Endothelial cell (in vitro differentiated cells): ENCODE measurements at regions not wholly inside any gene's neighbourhood (a gene's known extent, or its start where the extent isn't known, plus 50 kb on each side); places are given as distances from the start of the nearest gene placed in this dataset.

Experiments
- DNase-seq: peaks from one replicate; pipeline ENCODE4 v3.0.0; 2021; ENCODE audit warnings: low spot score
- H3K27ac Mint-ChIP-seq: one replicate; pipeline ENCODE4 v1.8.0; 2021; ENCODE audit warnings: mixed read lengths, inconsistent platforms; ENCODE audit not compliant: unreplicated experiment
- H3K27me3 Mint-ChIP-seq: one replicate; pipeline ENCODE4 v1.8.0; 2021; ENCODE audit warnings: mild to moderate bottlenecking, moderate library complexity, mixed read lengths, inconsistent platforms; ENCODE audit not compliant: unreplicated experiment
- H3K36me3 Mint-ChIP-seq: one replicate; pipeline ENCODE4 v1.8.0; 2021; ENCODE audit warnings: mild to moderate bottlenecking, low read depth, mixed read lengths, inconsistent platforms; ENCODE audit not compliant: unreplicated experiment
- H3K4me1 Mint-ChIP-seq: one replicate; pipeline ENCODE4 v1.8.0; 2021; ENCODE audit warnings: mild to moderate bottlenecking, mixed read lengths, inconsistent platforms; ENCODE audit not compliant: unreplicated experiment
- H3K4me3 Mint-ChIP-seq: one replicate; pipeline ENCODE4 v1.8.0; 2021; ENCODE audit warnings: mild to moderate bottlenecking, mixed read lengths, inconsistent platforms; ENCODE audit not compliant: unreplicated experiment
- H3K9me3 Mint-ChIP-seq: one replicate; pipeline ENCODE4 v1.8.0; 2021; ENCODE audit warnings: mixed read lengths, inconsistent platforms; ENCODE audit not compliant: unreplicated experiment
- TF ChIP-seq, protein P1 (sequence below): fragments of 200-600 bp; sonication (generic); IDR thresholded peaks from one replicate; pipeline ENCODE4 v1.5.0; 2021; ENCODE audit warnings: antibody characterized with exemption; ENCODE audit not compliant: unreplicated experiment

- no peak overlapping the region for H3K4me3 Mint-ChIP-seq
- H3K4me1 Mint-ChIP-seq: no peaks in the 10 kb centered on the region
- no peak for DNase-seq
- H3K27me3 Mint-ChIP-seq: no peaks in the 10 kb centered on the region
- TF ChIP-seq, protein P1, sequence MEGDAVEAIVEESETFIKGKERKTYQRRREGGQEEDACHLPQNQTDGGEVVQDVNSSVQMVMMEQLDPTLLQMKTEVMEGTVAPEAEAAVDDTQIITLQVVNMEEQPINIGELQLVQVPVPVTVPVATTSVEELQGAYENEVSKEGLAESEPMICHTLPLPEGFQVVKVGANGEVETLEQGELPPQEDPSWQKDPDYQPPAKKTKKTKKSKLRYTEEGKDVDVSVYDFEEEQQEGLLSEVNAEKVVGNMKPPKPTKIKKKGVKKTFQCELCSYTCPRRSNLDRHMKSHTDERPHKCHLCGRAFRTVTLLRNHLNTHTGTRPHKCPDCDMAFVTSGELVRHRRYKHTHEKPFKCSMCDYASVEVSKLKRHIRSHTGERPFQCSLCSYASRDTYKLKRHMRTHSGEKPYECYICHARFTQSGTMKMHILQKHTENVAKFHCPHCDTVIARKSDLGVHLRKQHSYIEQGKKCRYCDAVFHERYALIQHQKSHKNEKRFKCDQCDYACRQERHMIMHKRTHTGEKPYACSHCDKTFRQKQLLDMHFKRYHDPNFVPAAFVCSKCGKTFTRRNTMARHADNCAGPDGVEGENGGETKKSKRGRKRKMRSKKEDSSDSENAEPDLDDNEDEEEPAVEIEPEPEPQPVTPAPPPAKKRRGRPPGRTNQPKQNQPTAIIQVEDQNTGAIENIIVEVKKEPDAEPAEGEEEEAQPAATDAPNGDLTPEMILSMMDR: no peak
- H3K27ac Mint-ChIP-seq: no peak overlapping the region
- H3K36me3 Mint-ChIP-seq: no peaks in the 10 kb centered on the region
- H3K9me3 Mint-ChIP-seq: no peaks in the 10 kb centered on the region
Measured at GRCh38 chr13:64992314-64992713, 2237.8 kb downstream of the PCDH9 start.

GRCh38 chr13:64985075-64985474 is 2245.1 kb downstream of the PCDH9 start:
- no peak for DNase-seq
- Mint-ChIP-seq H3K27me3 (no peaks in the 10 kb centered on the region), H3K27ac (no peak overlapping the region), H3K4me1 (no peaks in the 10 kb centered on the region), H3K36me3 (no peaks in the 10 kb centered on the region), H3K4me3 (no peak overlapping the region), H3K9me3 (no peaks in the 10 kb centered on the region)
- TF ChIP-seq, protein P1: no peak

- Mint-ChIP-seq H3K4me1 (no peaks in the 10 kb centered on the region), H3K9me3 (no peaks in the 10 kb centered on the region), H3K36me3 (no peaks in the 10 kb centered on the region), H3K27ac (no peak overlapping the region), H3K4me3 (no peak overlapping the region), H3K27me3 (peaks cover 5% of the 10 kb centered on the region)
- DNase-seq: no peak
- TF ChIP-seq, protein P1: no peak
Measured at GRCh38 chr13:64962404-64962803, 2267.7 kb downstream of the PCDH9 start.

- no peak for DNase-seq
- Mint-ChIP-seq H3K9me3 (no peaks in the 10 kb centered on the region), H3K27ac (no peak overlapping the region), H3K4me1 (no peaks in the 10 kb centered on the region), H3K4me3 (no peak overlapping the region), H3K36me3 (no peaks in the 10 kb centered on the region), H3K27me3 (peaks cover 5% of the 10 kb centered on the region)
- TF ChIP-seq, protein P1: no peak
Measured at GRCh38 chr13:64959276-64959675, 2270.9 kb downstream of the PCDH9 start.

DNA sequence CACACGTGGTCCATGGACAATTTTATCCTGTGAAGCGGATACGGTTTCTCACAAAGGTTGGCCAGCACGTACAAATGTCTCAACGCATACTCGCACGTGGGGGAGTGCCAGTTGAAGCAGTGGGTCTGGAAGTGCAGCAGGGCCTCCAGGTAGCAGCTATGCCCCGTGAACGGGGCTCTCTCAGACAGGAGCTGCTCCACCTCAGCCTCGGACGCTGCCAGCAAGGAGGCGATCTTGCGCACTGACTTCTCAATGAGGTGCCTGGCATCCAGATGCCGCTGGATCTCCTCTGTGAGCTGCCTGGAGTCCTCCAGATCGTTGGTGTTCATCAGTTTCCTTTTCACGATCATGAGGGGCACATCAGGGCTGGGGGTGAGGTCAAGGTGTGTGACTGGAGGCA is 2272.0 kb downstream of the PCDH9 start:
- no peak for DNase-seq
- peaks cover 5% of the 10 kb centered on the region for H3K27me3 Mint-ChIP-seq

More for the DNA sequence above, 2272.0 kb downstream of the PCDH9 start:
- no peak overlapping the region for H3K4me3 Mint-ChIP-seq
- H3K9me3 Mint-ChIP-seq: no peaks in the 10 kb centered on the region
- TF ChIP-seq, protein P1: no peak
- H3K36me3 Mint-ChIP-seq: no peaks in the 10 kb centered on the region
- no peak overlapping the region for H3K27ac Mint-ChIP-seq
- H3K4me1 Mint-ChIP-seq: peaks cover 1% of the 10 kb centered on the region
